HG03066 (cell line): ENCODE measurements at regions not wholly inside any gene's neighbourhood (a gene's known extent, or its start where the extent isn't known, plus 50 kb on each side); places are given as distances from the start of the nearest gene placed in this dataset.

Experiments used
- ATAC-seq: cut with Tn5 transposase; IDR thresholded peaks from one replicate; pipeline ENCODE4 v1.9.1; 2021; ENCODE audit warnings: low read depth; ENCODE audit not compliant: unreplicated experiment

DNA sequence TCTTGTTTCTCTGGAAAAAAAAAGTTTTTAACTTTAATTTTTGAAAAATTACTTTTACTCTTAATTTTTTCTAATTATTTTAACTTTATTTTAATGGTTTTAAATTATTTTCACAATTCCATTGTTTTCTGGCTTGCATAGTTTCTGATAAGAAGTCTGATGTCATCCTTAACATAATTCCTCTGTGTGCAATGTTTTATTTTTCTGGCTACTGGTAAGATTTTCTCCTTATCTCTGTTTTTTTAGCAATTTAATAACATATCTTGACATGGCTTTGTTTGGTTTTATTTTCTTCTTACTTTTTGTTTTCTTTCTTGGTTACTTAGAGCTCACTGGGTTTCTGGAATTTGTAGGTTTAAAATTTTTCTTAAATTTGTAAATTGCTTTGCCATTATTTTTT lies 114.8 kb downstream of the TBXT start:
- no peak for ATAC-seq

DNA sequence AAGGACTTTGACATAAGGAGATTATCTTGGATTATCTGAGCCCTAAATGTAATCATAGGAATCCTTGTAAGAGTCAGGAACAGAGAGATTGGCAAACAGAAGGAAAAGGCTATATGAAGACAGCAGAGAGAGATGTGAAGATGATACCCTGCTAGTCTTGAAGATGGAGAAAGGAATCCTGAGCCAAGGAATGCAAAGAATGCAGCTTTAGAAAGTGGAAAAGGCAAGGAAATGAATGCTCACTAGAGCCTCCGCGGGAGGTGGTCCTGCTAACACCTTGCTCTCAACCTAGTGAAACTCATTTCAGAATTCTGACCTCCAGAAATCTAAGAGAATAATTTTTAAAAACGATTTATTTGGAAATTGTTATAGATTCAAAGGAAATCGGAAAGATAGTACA lies 117.1 kb downstream of the TBXT start:
- no peak for ATAC-seq

DNA sequence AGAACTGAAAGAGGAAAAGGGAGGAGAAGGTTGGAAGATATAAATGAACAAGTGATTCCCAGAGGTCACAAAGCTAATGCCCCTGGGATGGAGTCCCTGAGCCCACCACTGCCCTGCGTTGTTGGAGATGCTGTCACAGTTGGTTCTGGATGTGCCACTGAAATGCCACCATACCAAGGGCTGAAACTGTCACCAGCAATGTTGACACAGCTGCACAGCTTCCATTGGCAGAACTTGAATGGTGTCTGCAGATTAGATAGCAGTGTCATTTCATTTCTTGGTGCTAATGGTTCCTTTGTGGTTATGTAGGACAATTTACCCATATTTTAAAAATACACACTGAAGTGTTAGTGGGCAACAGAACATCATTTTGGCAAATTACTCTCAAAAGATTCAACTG lies 120.7 kb downstream of the TBXT start:
- no peak for ATAC-seq

DNA sequence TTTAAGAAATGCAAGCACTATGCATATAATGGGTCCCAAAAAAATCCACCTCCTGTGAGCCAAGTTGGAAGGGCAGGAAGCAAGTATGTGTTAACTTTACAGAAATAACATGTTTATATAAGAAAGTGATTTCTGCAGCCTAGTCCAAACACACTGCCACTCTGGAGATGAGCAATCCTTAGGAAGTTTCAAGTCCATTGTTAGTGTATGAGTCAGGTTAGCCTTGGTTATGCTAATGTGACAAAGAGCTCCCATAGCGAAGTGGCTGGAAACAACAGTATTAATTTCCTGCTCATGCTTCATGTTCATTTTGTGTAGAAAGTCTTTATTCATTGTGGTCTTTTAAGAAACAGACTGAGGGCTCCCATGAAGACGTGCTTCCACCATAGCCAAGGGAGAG lies 121.4 kb downstream of the TBXT start:
- no peak for ATAC-seq

DNA sequence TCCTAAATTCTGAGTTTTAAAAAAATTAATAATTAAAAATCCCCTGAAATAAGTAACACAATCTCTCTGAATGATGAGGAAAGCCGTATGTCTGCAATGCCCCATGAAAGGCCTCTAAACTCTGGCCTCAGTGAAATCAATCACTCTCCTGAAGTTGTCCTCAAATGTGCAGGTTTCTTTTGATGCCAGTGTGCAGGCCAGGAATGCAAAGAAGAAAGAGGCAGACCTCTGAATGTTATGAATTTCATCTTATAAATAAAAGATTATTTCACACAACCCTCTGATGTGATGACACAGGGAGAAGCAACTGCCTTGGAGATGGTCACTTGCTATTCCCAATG lies 121.8 kb downstream of the TBXT start:
- no peak for ATAC-seq

DNA sequence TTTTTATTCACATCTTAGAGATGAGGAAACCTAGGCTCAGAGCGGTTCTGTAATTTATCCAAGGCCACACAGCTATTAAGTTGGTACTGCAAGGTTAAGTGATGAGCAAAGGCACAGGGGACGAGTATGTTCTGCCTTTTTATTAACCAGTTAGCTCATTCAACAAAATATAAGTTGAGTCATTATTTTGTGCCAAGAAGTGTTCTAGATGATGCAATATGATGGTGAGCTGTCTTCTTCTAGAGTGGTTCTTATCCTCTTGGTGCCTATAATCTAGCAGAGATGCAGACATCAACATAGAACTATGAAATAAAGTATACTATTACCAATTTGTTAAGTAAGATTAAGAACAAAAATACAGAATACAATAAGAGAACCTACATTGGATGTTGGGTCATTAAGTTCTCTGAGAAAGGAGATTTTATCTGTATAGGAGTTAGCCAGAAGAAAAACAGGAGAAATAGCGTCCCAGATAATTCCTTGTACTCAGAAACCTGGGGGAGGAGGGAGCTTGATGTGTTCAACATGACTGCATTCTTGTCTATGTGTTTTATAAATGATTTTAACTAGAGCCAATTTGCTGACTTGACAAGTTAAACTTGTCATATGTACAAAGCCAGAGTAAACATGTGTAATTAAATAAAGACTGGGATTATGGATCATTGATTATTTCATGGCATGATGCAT lies 122.3 kb downstream of the TBXT start:
- no peak for ATAC-seq

DNA sequence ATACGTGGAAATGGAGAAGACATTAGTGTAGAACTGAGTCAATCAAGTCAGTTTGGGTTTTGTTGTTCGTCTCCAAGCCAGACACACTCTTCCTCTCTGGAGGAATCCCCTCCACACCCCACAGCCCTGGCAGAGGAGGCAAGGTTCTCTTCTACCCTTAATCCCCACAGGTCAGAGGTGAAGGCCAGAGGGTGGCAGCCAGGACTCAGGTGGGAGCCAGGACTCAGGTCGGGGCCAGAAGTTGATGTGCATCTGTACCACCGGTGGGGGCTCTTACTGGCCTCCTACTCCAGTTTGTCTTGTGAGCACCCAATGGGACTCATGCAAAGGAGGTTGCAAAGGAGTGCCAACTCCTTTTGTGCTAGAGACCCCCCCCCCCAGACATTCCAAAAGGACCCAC lies 126.4 kb downstream of the TBXT start:
- no peak for ATAC-seq

DNA sequence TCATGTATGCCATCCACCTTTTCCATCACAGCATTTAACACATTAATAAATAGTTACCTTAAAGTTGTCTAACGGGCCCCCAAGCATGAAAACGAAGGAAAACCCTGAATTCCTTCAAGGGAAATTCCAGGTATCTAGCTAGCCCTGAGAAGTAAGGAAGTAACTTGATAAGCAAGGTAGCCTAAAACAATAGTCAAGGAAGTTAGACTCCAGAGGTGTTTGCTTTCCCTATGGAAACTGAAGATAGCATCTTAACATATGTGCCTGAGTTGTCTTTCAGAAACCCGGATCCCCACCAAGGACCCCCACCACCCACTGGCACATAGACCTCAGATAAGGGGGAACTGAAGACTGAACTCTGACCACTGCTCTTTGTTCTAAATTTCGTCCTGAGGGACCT lies 127.4 kb downstream of the TBXT start:
- ATAC-seq, result no peak

DNA sequence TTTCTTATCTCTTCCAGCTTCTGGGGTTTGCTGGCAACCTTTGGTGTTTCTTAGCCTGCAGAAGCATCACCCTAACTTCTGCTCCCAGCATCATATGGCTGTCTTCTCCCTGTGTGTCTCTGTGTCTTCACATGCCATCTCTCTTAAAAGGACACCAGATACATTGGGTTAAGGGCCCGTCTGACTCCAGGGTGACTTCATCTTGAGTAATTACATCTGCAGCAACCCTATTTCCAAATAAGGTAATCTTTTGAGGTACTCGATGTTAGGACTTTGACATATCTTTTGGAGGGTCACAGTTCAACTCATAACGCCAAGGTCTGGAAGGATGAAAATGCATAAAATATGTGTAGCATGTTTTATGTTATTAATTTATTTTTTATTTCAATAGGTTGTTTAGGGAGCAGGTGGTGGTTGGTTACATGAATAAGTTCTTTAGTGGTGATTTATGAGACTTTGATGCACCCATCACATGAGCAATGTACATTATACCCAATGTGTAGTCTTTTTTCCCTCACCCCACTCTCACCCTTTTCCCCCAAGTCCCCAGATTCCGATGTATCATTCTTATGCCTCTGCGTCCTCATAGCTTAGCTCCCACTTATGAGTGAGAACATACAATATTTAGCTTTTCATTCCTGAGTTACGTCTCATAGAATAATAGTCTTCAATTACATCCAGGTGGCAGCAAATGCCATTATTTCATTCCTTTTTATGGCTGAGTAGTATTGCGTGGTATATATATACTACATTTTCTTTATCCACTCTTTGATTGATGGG lies 131.1 kb downstream of the TBXT start:
- ATAC-seq, result no peak

DNA sequence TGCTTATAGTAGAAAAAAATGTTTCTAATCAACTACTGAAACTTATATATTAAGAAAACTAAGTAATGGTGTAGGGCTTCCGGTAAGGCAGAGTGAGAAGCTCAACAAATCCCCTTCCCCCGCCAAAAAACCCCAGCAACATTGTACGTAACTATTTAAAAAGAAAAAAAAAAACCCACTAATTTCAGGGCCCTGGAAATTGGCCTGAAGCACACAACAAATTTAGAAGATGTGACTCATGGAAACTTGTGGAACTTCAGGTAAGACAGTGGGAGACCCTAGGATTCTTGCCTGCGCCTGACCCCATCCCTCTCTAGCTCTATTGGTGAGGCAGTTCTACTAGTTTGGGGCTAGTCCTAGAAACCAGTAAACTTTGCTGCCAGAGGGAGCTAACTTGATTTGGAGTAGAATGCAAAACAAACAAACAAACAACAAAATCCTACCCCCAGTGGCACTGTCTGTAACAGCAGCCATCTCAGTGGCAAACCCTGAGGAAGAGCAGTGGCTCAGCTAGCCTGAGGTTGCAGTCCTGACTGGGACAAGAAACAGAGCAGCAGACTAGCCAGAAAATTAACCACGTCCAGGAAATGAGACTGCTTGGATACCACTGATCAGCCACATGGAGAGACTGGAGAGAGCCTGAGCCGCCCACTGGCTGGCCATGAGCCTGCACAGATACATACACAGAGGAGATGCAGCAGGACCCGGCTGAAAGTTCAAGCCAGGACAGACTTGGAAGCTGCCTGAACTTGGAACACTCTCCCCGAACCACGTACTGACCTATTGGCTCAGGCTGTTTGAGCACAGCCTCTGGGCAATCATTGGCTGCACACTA lies 135.1 kb downstream of the TBXT start:
- no peak for ATAC-seq

DNA sequence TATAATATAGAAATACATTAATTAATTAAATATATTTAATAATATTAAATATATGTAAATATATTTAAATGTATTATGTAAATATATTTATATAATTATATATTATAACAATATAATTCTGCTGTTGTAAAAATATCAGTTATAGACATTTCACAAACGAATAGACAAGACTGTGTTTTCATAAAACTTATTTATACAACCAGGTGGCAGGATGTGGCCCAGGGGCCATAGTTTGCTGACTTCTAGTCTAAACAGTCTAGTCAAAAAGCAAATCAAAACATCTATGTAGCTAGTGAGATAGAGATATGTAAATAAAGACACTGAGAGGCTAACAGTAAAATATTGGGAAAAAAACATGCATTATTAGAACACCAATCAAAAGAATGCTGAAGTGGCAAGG lies 136.4 kb downstream of the TBXT start:
- ATAC-seq, result no peak

DNA sequence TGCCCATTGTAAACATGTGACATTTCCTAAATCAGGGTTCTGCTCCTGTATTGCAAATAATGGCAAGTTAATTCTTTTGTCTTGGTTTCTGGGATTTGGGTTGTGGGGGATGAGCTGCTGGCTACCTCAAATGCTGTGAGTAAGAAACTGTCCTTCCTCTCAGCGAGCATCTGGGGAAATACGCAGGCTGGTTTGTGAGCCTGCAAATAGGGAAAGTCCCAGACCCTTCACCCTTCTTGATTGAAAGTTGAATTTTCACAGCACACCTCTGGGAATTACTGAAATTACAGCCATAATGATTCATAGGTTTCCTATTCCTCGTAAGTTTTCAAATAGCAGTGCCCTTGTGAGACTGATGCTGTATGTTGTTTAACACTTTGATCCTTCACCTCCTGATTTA lies 138.1 kb downstream of the TBXT start:
- no peak for ATAC-seq

DNA sequence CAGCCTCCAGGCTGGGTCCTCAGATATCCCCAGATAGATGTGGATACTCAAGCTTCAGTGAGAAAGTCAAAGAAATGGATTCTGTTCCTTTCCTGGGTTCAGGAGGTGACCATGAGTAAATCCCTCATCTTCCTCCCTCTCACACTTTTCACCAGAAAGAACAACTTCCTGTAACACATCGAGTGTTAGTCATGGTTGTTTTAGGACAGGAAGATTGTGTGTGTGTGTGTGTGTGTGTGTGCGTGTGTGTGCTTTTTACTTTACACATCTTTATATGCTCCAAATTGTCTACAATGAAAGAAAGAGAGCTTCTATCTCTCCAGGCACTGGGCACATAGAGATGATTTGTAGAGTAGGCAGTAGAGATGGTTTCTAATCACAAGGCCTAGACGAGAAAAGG lies 139.9 kb downstream of the TBXT start:
- ATAC-seq, result no peak

DNA sequence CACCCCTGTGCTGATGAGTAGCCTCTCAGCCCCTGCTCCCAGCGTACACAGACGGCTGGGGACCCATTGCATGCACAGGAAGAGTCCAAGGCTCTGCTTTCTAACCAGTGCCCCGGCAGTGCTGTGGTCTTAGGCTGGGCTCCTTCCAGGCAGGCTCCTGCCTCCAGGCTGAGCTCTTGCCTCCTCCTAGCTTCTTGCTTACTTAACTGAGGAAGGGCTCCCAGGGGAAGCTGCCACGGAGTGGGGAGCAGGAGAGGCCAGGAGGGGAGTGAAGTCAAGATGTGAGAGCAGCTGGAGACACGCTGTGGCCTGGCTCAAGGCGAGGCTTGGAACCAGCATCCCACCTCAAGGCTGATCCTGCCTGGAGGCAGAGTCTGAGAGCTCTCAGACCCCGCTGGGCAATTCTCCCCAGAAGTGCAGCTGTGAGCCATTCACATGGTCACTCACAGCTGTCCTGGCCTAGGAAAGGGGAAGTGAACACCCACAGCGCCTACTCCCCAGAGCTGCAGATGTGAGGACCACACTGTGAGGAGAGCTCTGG lies 141.0 kb downstream of the TBXT start:
- no peak for ATAC-seq

DNA sequence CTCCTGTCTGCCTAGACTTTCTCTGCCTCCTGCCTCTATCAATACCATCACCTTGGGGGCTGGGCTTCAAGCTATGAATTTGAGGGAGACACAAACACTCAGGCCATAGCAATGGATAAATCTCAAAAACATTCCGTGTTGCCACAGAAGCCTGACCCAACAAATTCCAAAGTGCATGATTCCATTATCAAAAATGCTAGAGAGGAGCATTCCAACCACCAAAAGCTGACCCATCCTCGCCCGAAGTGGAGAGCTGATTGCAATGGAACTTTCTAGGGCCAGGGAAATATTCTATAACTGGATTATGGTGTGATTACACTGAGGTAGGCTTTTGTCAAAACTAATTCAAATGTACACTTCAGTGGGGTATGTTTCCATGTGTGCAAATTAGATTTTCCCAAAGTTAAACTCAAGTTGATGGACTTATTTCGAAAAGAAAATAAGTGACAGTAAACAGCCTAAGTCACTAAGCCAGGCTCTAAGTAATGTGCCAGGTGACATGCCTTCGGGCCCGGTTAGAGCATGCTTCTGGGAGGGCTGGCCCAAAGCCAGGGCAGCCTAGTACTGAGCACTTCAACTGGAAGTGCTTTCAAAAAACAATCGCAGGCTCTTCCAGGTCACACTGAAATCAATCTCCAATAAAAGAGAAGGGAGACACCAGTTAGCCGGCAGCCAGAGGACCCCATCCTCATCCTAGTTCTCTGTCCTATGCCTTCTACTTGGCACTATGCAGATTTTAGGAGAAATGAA lies 142.3 kb downstream of the TBXT start:
- no peak for ATAC-seq

DNA sequence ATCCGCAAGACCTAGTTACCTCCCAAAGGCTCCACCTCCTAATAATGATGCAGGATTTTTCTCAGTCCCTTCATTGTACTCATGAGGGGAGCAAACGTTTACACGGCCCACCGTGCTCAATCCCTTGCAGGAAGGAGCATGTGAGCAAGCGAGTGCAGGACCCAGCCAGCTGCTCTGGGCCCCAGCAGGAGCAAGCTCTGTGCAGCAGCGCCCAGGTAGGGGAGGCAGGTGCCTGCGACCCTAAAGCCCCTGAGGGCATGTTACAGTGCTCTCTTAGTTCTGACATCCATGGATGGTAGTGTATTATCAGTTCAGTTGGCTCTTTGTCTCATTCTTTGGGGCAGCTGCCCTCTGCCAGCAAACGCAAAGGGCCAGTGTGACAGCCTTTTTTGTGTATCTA lies 143.4 kb downstream of the TBXT start:
- ATAC-seq, result no peak

DNA sequence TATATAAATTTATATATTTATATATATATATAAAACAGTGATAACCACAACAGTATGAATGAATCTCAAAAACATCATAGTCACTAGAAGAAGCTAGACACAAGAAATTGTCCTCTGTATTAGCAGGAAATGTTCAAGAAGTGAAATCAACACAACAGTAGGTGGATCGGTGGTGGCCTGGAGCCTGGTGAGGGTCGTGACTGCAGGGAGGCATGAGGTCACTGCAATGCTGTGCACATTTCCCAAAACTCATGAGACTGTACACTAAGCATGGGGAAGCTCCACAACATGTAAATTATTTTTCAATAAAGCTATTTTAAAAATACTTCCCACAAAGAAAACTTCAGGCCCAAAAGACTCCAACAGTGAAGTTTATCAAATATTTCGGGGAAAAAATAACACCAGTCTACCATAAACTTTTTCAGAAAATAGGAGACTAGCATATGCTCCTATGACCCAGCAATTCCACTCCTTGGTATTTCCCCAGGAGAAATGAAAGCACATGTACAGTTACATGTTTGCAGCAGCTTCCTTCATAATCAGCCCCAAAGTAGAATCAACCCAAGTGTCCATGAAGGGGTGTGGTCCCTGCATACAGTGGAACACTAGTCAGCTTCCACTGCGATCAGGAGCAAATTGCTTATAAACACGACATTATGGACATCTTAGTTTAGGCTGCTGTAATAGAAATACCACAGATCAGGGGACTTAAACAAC lies 144.2 kb downstream of the TBXT start:
- no peak for ATAC-seq

DNA sequence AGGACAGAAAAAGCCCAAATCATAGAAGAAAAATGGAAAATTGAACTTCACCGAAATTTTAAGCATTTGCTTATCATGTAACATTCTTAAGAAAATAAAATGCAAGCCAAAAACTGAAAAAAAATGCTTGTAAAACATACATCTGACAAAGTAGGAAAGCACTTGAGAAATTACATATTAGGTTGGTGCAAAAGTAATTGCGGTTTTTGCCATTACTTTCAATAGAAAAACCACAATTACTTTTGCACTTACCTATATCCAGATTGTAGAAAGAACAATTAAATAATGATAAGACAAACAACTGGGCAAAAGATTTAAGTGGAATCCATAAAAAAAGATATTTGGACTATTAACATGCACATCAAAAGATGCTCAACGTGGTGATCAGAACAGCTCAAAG lies 146.2 kb downstream of the TBXT start:
- no peak for ATAC-seq

DNA sequence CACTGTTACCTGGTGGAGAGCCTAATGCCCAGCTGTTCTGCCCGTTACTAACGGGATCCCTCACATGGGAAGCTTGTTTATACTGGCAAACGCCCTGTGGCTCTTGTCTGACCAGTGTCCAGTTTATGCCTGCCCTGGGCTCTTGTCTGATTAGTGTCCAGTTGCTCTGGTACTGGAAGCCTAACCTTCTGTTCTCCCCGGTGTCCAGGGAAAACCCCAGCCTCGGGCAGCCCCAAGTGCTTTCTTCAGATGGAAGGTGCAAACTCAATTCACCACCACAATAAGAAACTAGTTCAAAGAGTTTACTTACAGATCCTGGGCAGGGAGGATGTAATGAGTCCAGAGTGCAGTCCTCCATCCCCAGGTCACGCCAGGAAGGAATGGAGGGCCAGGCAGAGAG lies 148.4 kb downstream of the TBXT start:
- ATAC-seq, result no peak

DNA sequence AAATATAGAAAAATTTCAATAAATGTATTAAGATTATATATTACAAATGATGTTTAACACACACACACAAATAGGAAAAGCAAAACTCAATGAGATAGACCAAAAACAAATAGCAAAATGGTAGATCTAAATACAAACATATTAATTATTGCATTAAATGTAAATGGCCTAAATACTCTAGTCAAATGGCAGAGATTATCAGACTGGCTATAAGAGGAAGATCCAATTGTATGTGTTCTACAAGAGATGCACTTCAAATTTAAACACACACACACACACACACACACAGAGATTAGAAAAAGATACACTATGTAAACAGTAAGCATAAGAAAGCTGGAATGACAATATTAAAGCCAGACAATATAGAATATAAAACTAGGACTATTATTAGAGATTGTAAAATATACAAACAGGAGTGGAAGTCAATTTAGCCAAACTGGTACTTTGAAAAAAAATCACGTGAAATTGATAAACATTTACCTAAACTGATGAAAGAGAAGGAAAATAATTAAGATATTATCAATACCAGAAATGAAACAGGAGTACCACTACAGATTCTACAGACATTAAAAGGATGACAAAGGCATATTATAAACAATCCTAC lies 150.5 kb downstream of the TBXT start:
- ATAC-seq, result no peak
